ENCODE measurements at regions not wholly inside any gene's neighbourhood (a gene's known extent, or its start where the extent isn't known, plus 50 kb on each side); places are given as distances from the start of the nearest gene placed in this dataset.

DNA sequence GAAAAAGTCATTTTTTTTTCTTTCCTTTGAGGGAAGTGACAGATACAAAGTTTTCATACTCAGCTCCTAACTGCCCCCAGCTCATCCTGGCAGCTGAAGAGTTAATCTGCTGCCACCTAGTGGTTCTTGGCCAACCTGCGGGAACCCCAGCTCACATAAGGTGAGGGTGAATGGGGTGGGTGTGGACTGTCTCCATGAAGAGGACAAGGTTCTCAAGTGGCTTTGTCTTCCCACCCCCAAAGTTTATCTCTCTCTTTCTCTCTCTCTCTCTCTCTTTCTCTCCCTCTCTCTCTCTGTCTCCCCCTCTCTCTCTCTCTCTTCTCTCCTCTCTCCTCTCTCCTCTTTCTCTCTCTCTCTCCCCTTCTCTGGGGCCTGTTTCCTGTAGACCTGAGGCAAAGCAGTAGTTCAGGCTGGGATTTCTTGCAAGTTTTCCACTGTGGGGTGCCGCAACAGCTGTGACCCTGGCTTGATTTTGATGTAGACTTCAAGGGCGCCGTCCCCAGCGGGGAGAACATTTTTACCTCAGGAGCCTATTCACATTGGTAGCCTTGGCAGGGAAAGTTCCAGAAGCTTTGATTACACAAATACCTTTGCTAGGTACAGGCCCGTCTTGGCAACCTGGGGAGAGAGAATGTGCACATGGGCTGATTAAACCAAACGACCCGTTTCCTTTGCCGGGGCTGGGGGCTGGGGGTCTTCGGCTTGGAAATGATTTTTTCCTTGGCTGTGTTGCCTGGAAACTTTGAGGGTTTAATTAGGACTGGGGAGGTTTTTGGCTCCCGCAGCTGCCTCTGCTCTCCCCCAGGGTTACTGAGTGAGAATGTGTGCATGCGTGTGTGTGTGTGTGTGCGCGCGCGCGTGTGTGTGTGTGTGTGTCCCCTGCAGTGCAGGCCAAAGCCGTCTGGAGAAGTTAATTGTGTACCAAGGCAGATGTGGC, 135.9 kb downstream of the TM2D1 start:
- ATAC-seq (ENCODE audit: low FRiP score in 2 of 2): peak in 1 of 2 donors; percentile 61
- 64 to 72% methylated on average over 18 of the region's 18 CpGs for WGBS, 2 donors
- H3K27ac ChIP-seq: no peak overlapping the region
- no peak overlapping the region for H3K4me3 ChIP-seq
- H3K9me3 ChIP-seq: no peaks in the 10 kb centered on the region
- no peaks in the 10 kb centered on the region for H3K36me3 ChIP-seq
- H3K27me3 ChIP-seq: no peaks in the 10 kb centered on the region
- DNase-seq: peak; percentile 44 to 61
- H3K4me1 ChIP-seq: no peaks in the 10 kb centered on the region
- TF ChIP-seq CTCF (IDR thresholded peaks at IDR 0.05) (peak in 5 of 6 experiments; percentile 45 to 56 (median 50)), POLR2A (IDR thresholded peaks at IDR 0.05) (no peak)

DNA sequence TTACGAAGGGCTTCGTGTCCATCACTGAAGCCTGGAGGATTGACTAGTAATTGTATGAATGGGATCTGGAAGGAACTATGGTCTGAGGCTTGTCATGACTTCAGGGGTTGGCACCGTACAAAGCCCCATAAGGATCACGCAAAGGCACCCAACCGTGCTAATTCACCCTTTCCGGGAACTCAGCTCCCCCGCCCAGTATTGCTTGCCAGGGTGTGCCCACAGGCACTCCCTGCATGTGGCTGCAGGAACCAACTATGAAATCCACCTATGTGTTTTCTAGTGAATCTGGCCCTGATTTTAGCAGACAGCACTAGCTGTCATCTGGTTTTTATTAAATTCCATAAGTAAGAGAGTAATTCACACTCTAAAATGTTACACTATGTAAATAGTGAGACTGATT, 139.2 kb downstream of the TM2D1 start:
- no peaks in the 10 kb centered on the region for H3K4me1 ChIP-seq
- DNase-seq: no peak
- no peak overlapping the region for H3K4me3 ChIP-seq
- H3K27me3 ChIP-seq: no peaks in the 10 kb centered on the region
- H3K27ac ChIP-seq: no peak overlapping the region
- TF ChIP-seq CTCF (IDR thresholded peaks at IDR 0.05) (no peak), EP300 (IDR thresholded peaks at IDR 0.05) (no peak), POLR2A (IDR thresholded peaks at IDR 0.05) (no peak), POLR2AphosphoS5 (IDR thresholded peaks at IDR 0.05) (no peak)
- no peaks in the 10 kb centered on the region for H3K9me3 ChIP-seq
- no peaks in the 10 kb centered on the region for H3K36me3 ChIP-seq
- no peak for ATAC-seq (ENCODE audit: low FRiP score in 2 of 2)
- WGBS, 2 donors: 77 to 85% methylated on average over 5 to 7 of the region's 7 CpGs

- TF ChIP-seq POLR2AphosphoS5 (IDR thresholded peaks at IDR 0.05) (no peak), POLR2A (IDR thresholded peaks at IDR 0.05) (no peak), EP300 (IDR thresholded peaks at IDR 0.05) (no peak), CTCF (IDR thresholded peaks at IDR 0.05) (no peak)
- ATAC-seq (ENCODE audit: low FRiP score in 2 of 2) (no peak), DNase-seq (no peak)
- Histone ChIP-seq H3K36me3 (no peaks in the 10 kb centered on the region), H3K4me3 (no peak overlapping the region), H3K4me1 (no peaks in the 10 kb centered on the region), H3K27ac (no peak overlapping the region), H3K9me3 (no peaks in the 10 kb centered on the region), H3K27me3 (no peaks in the 10 kb centered on the region)
- 65 to 75% methylated on average over 2 of the region's 2 CpGs for WGBS, 2 donors
These were observed 141.2 kb downstream of the TM2D1 start for GRCh38 chr1:61583703-61584102.

DNA sequence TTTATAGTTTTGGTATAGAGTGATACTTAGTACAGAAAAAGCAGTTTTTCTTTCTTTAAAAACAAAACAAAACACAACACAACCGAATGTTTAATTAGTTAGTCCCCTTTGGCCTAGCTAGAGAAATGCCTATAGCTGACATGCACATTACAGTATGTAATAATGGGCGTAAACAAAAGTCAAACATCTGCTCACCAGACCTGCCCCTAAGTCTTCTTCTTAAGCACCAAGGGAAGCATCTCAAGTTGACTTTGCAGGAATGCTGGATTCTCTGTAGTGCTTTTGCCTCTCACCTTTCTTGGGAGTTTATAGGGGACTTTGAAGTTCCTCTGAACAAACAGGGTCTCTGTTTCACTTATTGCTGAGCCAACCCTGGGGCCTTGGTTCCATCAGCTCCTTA, 143.7 kb downstream of the TM2D1 start:
- Histone ChIP-seq H3K4me1 (no peaks in the 10 kb centered on the region), H3K36me3 (no peaks in the 10 kb centered on the region), H3K4me3 (no peak overlapping the region), H3K27me3 (no peaks in the 10 kb centered on the region), H3K27ac (no peak overlapping the region), H3K9me3 (no peaks in the 10 kb centered on the region)
- TF ChIP-seq CTCF (IDR thresholded peaks at IDR 0.05) (no peak), POLR2AphosphoS5 (IDR thresholded peaks at IDR 0.05) (no peak), EP300 (IDR thresholded peaks at IDR 0.05) (no peak), POLR2A (IDR thresholded peaks at IDR 0.05) (no peak)
- no peak for DNase-seq
- WGBS, 2 donors: 86 to 93% methylated on average over 2 of the region's 2 CpGs
- ATAC-seq (ENCODE audit: low FRiP score in 2 of 2): no peak

GRCh38 chr1:61580417-61580816, 144.5 kb downstream of the TM2D1 start:
- no peak for ATAC-seq (ENCODE audit: low FRiP score in 2 of 2)
- Histone ChIP-seq H3K9me3 (no peaks in the 10 kb centered on the region), H3K27ac (no peak overlapping the region), H3K4me1 (no peaks in the 10 kb centered on the region), H3K27me3 (no peaks in the 10 kb centered on the region), H3K36me3 (no peaks in the 10 kb centered on the region), H3K4me3 (no peak overlapping the region)
- DNase-seq: no peak
- 73 to 93% methylated on average over 2 of the region's 2 CpGs for WGBS, 2 donors
- TF ChIP-seq CTCF (IDR thresholded peaks at IDR 0.05) (no peak), EP300 (IDR thresholded peaks at IDR 0.05) (no peak), POLR2A (IDR thresholded peaks at IDR 0.05) (no peak), POLR2AphosphoS5 (IDR thresholded peaks at IDR 0.05) (no peak)

Measured in upper lobe of left lung (tissue), 6 donors.